Left lobe of liver (tissue), 2 donors: ENCODE measurements at regions not wholly inside any gene's neighbourhood (a gene's known extent, or its start where the extent isn't known, plus 50 kb on each side); places are given as distances from the start of the nearest gene placed in this dataset.
A peak's percentile ranks its signal among the peaks of the same experiment; 100 is the strongest.

Experiments used
- ATAC-seq: fragments of 200-7000 bp; cut with Tn5 transposase; one replicate; pipeline ENCODE4 v1.9.1; 2020; ENCODE audit warnings: mild to moderate bottlenecking, moderate library complexity
- DNase-seq: peaks from one replicate; pipeline ENCODE4 v3.0.0-alpha.2; 2020; ENCODE audit warnings: low spot score
- donor health status: DM: no; HTN: no; CAD: no; lungs with moderate emphysema.
- donor health status: DM: no; HTN: yes; CAD: no.

GRCh38 chr6:152904678-152905077, 78.2 kb downstream of the FBXO5 start:
- DNase-seq (no peak), ATAC-seq (no peak)

DNA sequence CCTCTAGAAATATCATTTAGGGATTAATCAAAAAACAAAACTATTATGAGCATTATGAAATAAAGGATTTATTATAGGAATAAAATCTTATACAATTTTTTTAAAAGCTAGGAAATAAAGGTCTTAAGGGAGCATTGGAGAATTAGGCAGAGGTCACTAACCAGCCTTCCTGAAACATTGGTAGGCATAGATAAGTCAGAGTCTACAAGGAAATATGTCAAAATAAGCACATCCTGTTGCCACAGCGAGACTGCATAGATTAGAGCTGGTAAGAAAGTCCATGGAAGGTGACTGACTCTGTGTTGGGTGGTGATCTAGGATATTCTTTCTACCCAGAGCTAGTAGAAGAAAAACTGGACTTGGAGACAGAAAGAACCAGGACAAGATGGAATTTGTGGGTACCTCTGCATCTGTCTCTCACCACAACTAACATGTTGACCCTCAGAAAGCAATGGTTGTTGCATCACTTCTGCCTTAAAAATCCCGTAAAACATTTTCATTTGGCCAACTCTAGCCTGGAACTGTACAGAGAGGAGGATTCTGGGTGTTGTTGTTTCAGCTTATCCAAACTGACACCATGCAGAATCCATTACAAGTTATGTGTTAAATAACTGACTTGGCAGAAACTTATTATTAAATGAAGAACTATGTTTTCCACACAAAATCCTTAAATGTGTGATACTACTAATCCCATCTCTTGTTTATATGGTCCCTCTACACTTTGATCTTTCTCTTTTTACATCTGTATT, 77.1 kb downstream of the FBXO5 start:
- ATAC-seq (peak; percentile 42), DNase-seq (no peak)

GRCh38 chr6:152909241-152909640, 73.6 kb downstream of the FBXO5 start:
- DNase-seq: no peak
- ATAC-seq: no peak

DNA sequence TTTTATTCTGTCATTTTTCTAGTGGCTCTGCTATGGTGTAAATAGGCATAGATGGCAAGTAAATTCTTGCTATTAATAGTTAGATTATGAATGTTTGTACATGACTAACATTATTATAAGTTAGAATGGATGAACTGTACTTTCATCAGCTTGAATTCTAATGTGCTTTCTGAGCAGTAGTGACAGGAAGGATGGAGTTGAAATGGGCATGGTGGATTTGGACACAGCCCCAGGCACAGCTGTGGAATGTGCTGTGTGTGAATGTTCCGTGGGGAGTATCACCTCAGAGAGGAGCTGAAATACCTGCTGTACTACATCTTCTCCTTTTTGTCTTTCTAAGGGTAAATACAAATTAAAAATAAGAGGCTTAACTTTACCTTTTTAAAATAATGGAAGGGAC, 66.8 kb downstream of the FBXO5 start:
- ATAC-seq: no peak
- DNase-seq: no peak

- DNase-seq (no peak), ATAC-seq (no peak)
Measured at GRCh38 chr6:152918991-152919390, 63.9 kb downstream of the FBXO5 start.

DNA sequence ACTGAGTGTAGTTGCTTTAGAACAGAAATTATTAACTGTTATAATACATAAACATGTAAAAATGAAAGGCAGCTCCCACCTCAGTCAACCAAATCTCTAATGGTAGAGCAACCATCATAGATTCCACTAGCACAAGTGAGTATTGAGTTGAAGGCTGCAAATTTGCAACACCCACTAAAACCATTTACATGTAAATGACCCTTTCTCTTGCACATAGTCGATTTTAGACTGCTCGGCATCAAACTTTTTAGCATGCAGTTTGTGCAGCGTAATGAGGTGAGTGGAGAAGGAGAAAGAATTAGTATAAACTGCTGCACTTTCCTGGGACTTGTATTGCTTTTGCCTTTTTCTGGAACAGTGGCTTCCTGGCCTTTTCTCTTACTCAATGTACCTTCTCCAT, 62.8 kb downstream of the FBXO5 start:
- DNase-seq: no peak
- ATAC-seq: no peak
